HUES64 (cell line): ENCODE measurements at regions not wholly inside any gene's neighbourhood (a gene's known extent, or its start where the extent isn't known, plus 50 kb on each side); places are given as distances from the start of the nearest gene placed in this dataset.
A peak's percentile ranks its signal among the peaks of the same experiment; 100 is the strongest.

ENCODE experiments used
- H3K27ac ChIP-seq: 2 replicates; pipeline ENCODE4 v1.7.0; 2013; ENCODE audit warnings: low read depth, low read length, inconsistent platforms
- H3K27me3 ChIP-seq: 2 replicates; pipeline ENCODE4 v1.6.1; 2013; ENCODE audit warnings: mild to moderate bottlenecking, low read length; ENCODE audit not compliant: insufficient read depth
- H3K36me3 ChIP-seq: 2 replicates; pipeline ENCODE4 v1.6.1; 2013; ENCODE audit warnings: mild to moderate bottlenecking, low read length; ENCODE audit not compliant: insufficient read depth
- H3K4me1 ChIP-seq: 2 replicates; pipeline ENCODE4 v1.6.1; 2013; ENCODE audit warnings: mild to moderate bottlenecking, low read length, moderate library complexity; ENCODE audit not compliant: insufficient read depth
- H3K4me3 ChIP-seq: 2 replicates; pipeline ENCODE4 v1.5.1; 2013; ENCODE audit warnings: mild to moderate bottlenecking, low read length, moderate library complexity
- H3K9ac ChIP-seq: 2 replicates; pipeline ENCODE4 v1.6.1; 2013; ENCODE audit warnings: mild to moderate bottlenecking, low read depth, low read length
- H3K9me3 ChIP-seq: 2 replicates; pipeline ENCODE4 v1.6.1; 2013; ENCODE audit warnings: low read depth, low read length; ENCODE audit not compliant: insufficient read depth
- WGBS: fragments of 150-250, 120-280 bp; methylation state at CpG from one replicate; pipeline ENCODE4 v1.1.7; 2013; ENCODE audit warnings: missing lambda C conversion rate; 5-methylcytosine and 5-hydroxymethylcytosine counted together

- H3K4me3 ChIP-seq: no peak overlapping the region
- H3K27ac ChIP-seq: no peak overlapping the region
- H3K36me3 ChIP-seq: no peaks in the 10 kb centered on the region
- WGBS: 89% methylated on average over 3 of the region's 3 CpGs
- H3K27me3 ChIP-seq: no peaks in the 10 kb centered on the region
- no peak overlapping the region for H3K9ac ChIP-seq
- peaks cover under 1% of the 10 kb centered on the region; the same call in 1 of the 2 replicates for H3K4me1 ChIP-seq
- H3K9me3 ChIP-seq: no peaks in the 10 kb centered on the region
Measured at GRCh38 chr7:54674891-54675290, 84.1 kb downstream of the SEC61G start.

- Histone ChIP-seq H3K27ac (no peak overlapping the region), H3K36me3 (no peaks in the 10 kb centered on the region), H3K27me3 (no peaks in the 10 kb centered on the region), H3K4me3 (no peak overlapping the region), H3K4me1 (no peaks in the 10 kb centered on the region), H3K9ac (no peak overlapping the region), H3K9me3 (0 out of 2 replicates have a peak, but pooled peaks cover 4% of the 10 kb centered on the region)
- WGBS: 94% methylated on average over 4 of the region's 4 CpGs
Measured at GRCh38 chr7:54672519-54672918, 86.5 kb downstream of the SEC61G start.

GRCh38 chr7:54664235-54665228 is 94.5 kb downstream of the SEC61G start:
- 9% methylated on average over 62 of the region's 62 CpGs for WGBS

GRCh38 chr7:54663603-54664234 is 95.3 kb downstream of the SEC61G start:
- 22% methylated on average over 16 of the region's 16 CpGs for WGBS
- Histone ChIP-seq H3K4me1 (peaks cover 8% of the 10 kb centered on the region; the same call in 1 of the 2 replicates), H3K9me3 (0 out of 2 replicates have a peak, but pooled peaks cover 2% of the 10 kb centered on the region), H3K27me3 (peaks cover 40% of the 10 kb centered on the region), H3K9ac (no peak overlapping the region; the same call in 1 of the 2 replicates), H3K27ac (no peak overlapping the region), H3K36me3 (no peaks in the 10 kb centered on the region), H3K4me3 (peak overlapping the region; percentile 58)

More at GRCh38 chr7:54664235-54665228, 94.5 kb downstream of the SEC61G start:
- Histone ChIP-seq H3K4me1 (peaks cover 8% of the 10 kb centered on the region; the same call in 1 of the 2 replicates), H3K9ac (no peak overlapping the region; the same call in 1 of the 2 replicates), H3K27me3 (peaks cover 40% of the 10 kb centered on the region), H3K4me3 (peak overlapping the region; percentile 58), H3K9me3 (0 out of 2 replicates have a peak, but pooled peaks cover 4% of the 10 kb centered on the region), H3K36me3 (no peaks in the 10 kb centered on the region), H3K27ac (no peak overlapping the region)

GRCh38 chr7:54663186-54663585 is 95.8 kb downstream of the SEC61G start:
- peak overlapping the region; percentile 58 for H3K4me3 ChIP-seq
- H3K27me3 ChIP-seq: peaks cover 40% of the 10 kb centered on the region
- H3K36me3 ChIP-seq: no peaks in the 10 kb centered on the region
- H3K9ac ChIP-seq: no peak overlapping the region
- H3K4me1 ChIP-seq: peaks cover 8% of the 10 kb centered on the region; the same call in 1 of the 2 replicates
- WGBS: 51% methylated on average over 13 of the region's 13 CpGs
- H3K9me3 ChIP-seq: no peaks in the 10 kb centered on the region
- H3K27ac ChIP-seq: no peak overlapping the region

- no peak overlapping the region for H3K9ac ChIP-seq
- H3K27me3 ChIP-seq: peaks cover 40% of the 10 kb centered on the region
- WGBS: 82% methylated on average over 7 of the region's 7 CpGs
- H3K36me3 ChIP-seq: no peaks in the 10 kb centered on the region
- no peaks in the 10 kb centered on the region for H3K9me3 ChIP-seq
- peaks cover 8% of the 10 kb centered on the region; the same call in 1 of the 2 replicates for H3K4me1 ChIP-seq
- H3K4me3 ChIP-seq: no peak overlapping the region
- H3K27ac ChIP-seq: no peak overlapping the region
Measured at GRCh38 chr7:54662701-54663100, 96.3 kb downstream of the SEC61G start.

- no peaks in the 10 kb centered on the region for H3K27me3 ChIP-seq
- WGBS: 96% methylated on average over 2 of the region's 3 CpGs
- no peaks in the 10 kb centered on the region for H3K4me1 ChIP-seq
Measured at GRCh38 chr7:54653905-54654304, 105.1 kb downstream of the SEC61G start.

GRCh38 chr7:54643064-54643463 is 100.9 kb downstream of the VSTM2A start:
- 94% methylated on average over 5 of the region's 6 CpGs for WGBS
- H3K27ac ChIP-seq: no peak overlapping the region
- H3K36me3 ChIP-seq: no peaks in the 10 kb centered on the region
- H3K9ac ChIP-seq: no peak overlapping the region
- no peaks in the 10 kb centered on the region for H3K9me3 ChIP-seq
- peaks cover 4% of the 10 kb centered on the region; the same call in 1 of the 2 replicates for H3K4me1 ChIP-seq
- no peaks in the 10 kb centered on the region for H3K27me3 ChIP-seq
- no peak overlapping the region for H3K4me3 ChIP-seq

More at GRCh38 chr7:54653905-54654304, 105.1 kb downstream of the SEC61G start:
- Histone ChIP-seq H3K27ac (no peak overlapping the region), H3K4me3 (no peak overlapping the region), H3K9me3 (no peaks in the 10 kb centered on the region), H3K9ac (no peak overlapping the region), H3K36me3 (no peaks in the 10 kb centered on the region)

- no peak overlapping the region for H3K4me3 ChIP-seq
- peak overlapping the region; percentile 16; the same call in 1 of the 2 replicates for H3K27ac ChIP-seq
- WGBS: 84% methylated on average over 5 of the region's 6 CpGs
Measured at GRCh38 chr7:54637712-54638396, 95.7 kb downstream of the VSTM2A start.

GRCh38 chr7:54632696-54633095 is 90.5 kb downstream of the VSTM2A start:
- WGBS: 76% methylated on average over 4 of the region's 4 CpGs
- Histone ChIP-seq H3K27me3 (no peaks in the 10 kb centered on the region), H3K9me3 (peaks cover 11% of the 10 kb centered on the region; the same call in 1 of the 2 replicates), H3K9ac (no peak overlapping the region), H3K36me3 (no peaks in the 10 kb centered on the region), H3K27ac (peak overlapping the region; percentile 19; the same call in 1 of the 2 replicates), H3K4me3 (no peak overlapping the region), H3K4me1 (peaks cover 16% of the 10 kb centered on the region)

More at GRCh38 chr7:54637712-54638396, 95.7 kb downstream of the VSTM2A start:
- Histone ChIP-seq H3K9me3 (no peaks in the 10 kb centered on the region), H3K4me1 (peaks cover 18% of the 10 kb centered on the region), H3K27me3 (no peaks in the 10 kb centered on the region), H3K9ac (no peak overlapping the region), H3K36me3 (no peaks in the 10 kb centered on the region)
